Caco-2 (cell line): ENCODE measurements at regions not wholly inside any gene's neighbourhood (a gene's known extent, or its start where the extent isn't known, plus 50 kb on each side); places are given as distances from the start of the nearest gene placed in this dataset.

Experiments
- BruUV-seq: library from RNA; stranded (reverse); fragments of 400-500 nt; replicated peaks from 2 replicates; lab custom pipeline; 2021; lab: Mats Ljungman, UMichigan
- CTCF ChIA-PET: fragments of 300-600 bp; sonication (Branson Sonifier 250); formaldehyde crosslinking; loops from one replicate; lab custom pipeline; 2022; ENCODE audit warnings: antibody characterized with exemption; lab: Charles Lee
- POLR2A ChIA-PET: fragments of 300-600 bp; sonication (Branson Sonifier 250); formaldehyde crosslinking; loops from one replicate; lab custom pipeline; 2022; ENCODE audit warnings: antibody characterized with exemption; lab: Charles Lee
- DNase-seq, 2 experiments: peaks; one replicate each; pipeline versions ENCODE4 v3.0.0 to v3.0.0-alpha.2; 2020 to 2022
- H3K27me3 ChIP-seq: replicated peaks from 2 replicates; pipeline ENCODE4 v1.6.0; 2011; ENCODE audit warnings: low read length; ENCODE audit not compliant: control insufficient read depth, insufficient read depth
- H3K36me3 ChIP-seq: 2 replicates; pipeline ENCODE4 v1.5.1; 2011; ENCODE audit warnings: low read length; ENCODE audit not compliant: control insufficient read depth, insufficient read depth
- H3K4me1 ChIP-seq: fragments of 250-450 bp; sonication (Bioruptor Pico); 2 replicates; pipeline ENCODE4 v1.5.1; 2020; ENCODE audit warnings: mild to moderate bottlenecking
- H3K4me3 ChIP-seq: 2 replicates; pipeline ENCODE4 v1.5.1; 2011; ENCODE audit warnings: low read depth, mild to moderate bottlenecking, control low read depth, low read length
- H3K9me3 ChIP-seq: fragments of 250-450 bp; sonication (Bioruptor Pico); 2 replicates; pipeline ENCODE4 v1.5.1; 2020; ENCODE audit warnings: mild to moderate bottlenecking, moderate library complexity
- H3K27ac Mint-ChIP-seq: one replicate; pipeline ENCODE4 v1.8.0; 2022; ENCODE audit warnings: mixed read lengths; ENCODE audit not compliant: unreplicated experiment
- H3K27me3 Mint-ChIP-seq: one replicate; pipeline ENCODE4 v1.8.0; 2022; ENCODE audit warnings: mixed read lengths; ENCODE audit not compliant: insufficient read depth, unreplicated experiment
- H3K36me3 Mint-ChIP-seq: one replicate; pipeline ENCODE4 v1.8.0; 2022; ENCODE audit warnings: mild to moderate bottlenecking, mixed read lengths; ENCODE audit not compliant: insufficient read depth, unreplicated experiment
- H3K4me1 Mint-ChIP-seq: one replicate; pipeline ENCODE4 v1.8.0; 2022; ENCODE audit warnings: low read depth, mixed read lengths; ENCODE audit not compliant: unreplicated experiment
- H3K4me3 Mint-ChIP-seq: one replicate; pipeline ENCODE4 v1.8.0; 2022; ENCODE audit warnings: mild to moderate bottlenecking, moderate library complexity, mixed read lengths; ENCODE audit not compliant: unreplicated experiment
- H3K9me3 Mint-ChIP-seq: one replicate; pipeline ENCODE4 v1.8.0; 2022; ENCODE audit warnings: mixed read lengths; ENCODE audit not compliant: unreplicated experiment
- CTCF ChIP-seq, 2 experiments: fragments of 200-600 bp in 1 of 2; IDR thresholded peaks; 1 replicate in 1 of 2; 2 replicates in 1 of 2; pipeline versions ENCODE4 v1.5.1 to v1.8.0; 2011 to 2022; ENCODE audit warnings: antibody characterized with exemption in 1 of 2, control low read depth in 1 of 2, inconsistent platforms in 1 of 2, low read depth in 1 of 2, low read length in 1 of 2, mild to moderate bottlenecking in 1 of 2, moderate library complexity in 1 of 2; ENCODE audit not compliant: insufficient read depth in 1 of 2, severe bottlenecking in 1 of 2, unreplicated experiment in 1 of 2
- intact Hi-C: fragments of 100-400 bp; cut with micrococcal nuclease; formaldehyde crosslinking; loops from one replicate; pipeline ENCODE4 v1.10.0; 2022; ENCODE audit not compliant: unreplicated experiment

- ChIA-PET CTCF (no interaction called here), POLR2A (no interaction called here)
- no peak for DNase-seq
- TF ChIP-seq CTCF (IDR thresholded peaks at IDR 0.05; ENCODE audit: insufficient read depth in 1 of 2, low read depth in 1 of 2, low read length in 1 of 2, severe bottlenecking in 1 of 2, unreplicated experiment in 1 of 2), result no peak
- intact Hi-C loops, result no loop called here
- Histone ChIP-seq H3K27me3 (no peaks in the 10 kb centered on the region), H3K4me3 (no peak overlapping the region), H3K36me3 (no peaks in the 10 kb centered on the region), H3K4me1 (no peaks in the 10 kb centered on the region), H3K9me3 (no peaks in the 10 kb centered on the region)
- no peak overlapping the region for H3K27ac Mint-ChIP-seq
- no peaks in the 10 kb centered on the region for H3K36me3 Mint-ChIP-seq
- no peaks in the 10 kb centered on the region for H3K9me3 Mint-ChIP-seq
- BruUV-seq, result no TSS peak
- no peaks in the 10 kb centered on the region for H3K4me1 Mint-ChIP-seq
- no peaks in the 10 kb centered on the region for H3K27me3 Mint-ChIP-seq
- H3K4me3 Mint-ChIP-seq, result no peak overlapping the region
These were observed 565.2 kb upstream of the LINC00305 start for GRCh38 chr18:64714086-64714485.

- H3K4me3 Mint-ChIP-seq, result no peak overlapping the region
- H3K36me3 Mint-ChIP-seq, result no peaks in the 10 kb centered on the region
- H3K27me3 Mint-ChIP-seq, result no peaks in the 10 kb centered on the region
- TF ChIP-seq CTCF (IDR thresholded peaks at IDR 0.05; ENCODE audit: insufficient read depth in 1 of 2, low read depth in 1 of 2, low read length in 1 of 2, severe bottlenecking in 1 of 2, unreplicated experiment in 1 of 2), result no peak
- no peak for DNase-seq
- ChIA-PET POLR2A (no interaction called here), CTCF (no interaction called here)
- Histone ChIP-seq H3K4me1 (no peaks in the 10 kb centered on the region), H3K4me3 (no peak overlapping the region), H3K36me3 (no peaks in the 10 kb centered on the region), H3K9me3 (no peaks in the 10 kb centered on the region), H3K27me3 (no peaks in the 10 kb centered on the region)
- H3K9me3 Mint-ChIP-seq, result no peaks in the 10 kb centered on the region
- H3K4me1 Mint-ChIP-seq, result no peaks in the 10 kb centered on the region
- intact Hi-C loops, result no loop called here
- BruUV-seq, result no TSS peak
- H3K27ac Mint-ChIP-seq, result no peak overlapping the region
These were observed 564.4 kb upstream of the LINC00305 start for GRCh38 chr18:64713284-64713683.

GRCh38 chr18:64712035-64712434 is 563.1 kb upstream of the LINC00305 start:
- no peaks in the 10 kb centered on the region for H3K27me3 Mint-ChIP-seq
- no peaks in the 10 kb centered on the region for H3K4me1 Mint-ChIP-seq
- no peak overlapping the region for H3K4me3 Mint-ChIP-seq
- intact Hi-C loops, result no loop called here
- no peak for TF ChIP-seq CTCF (IDR thresholded peaks at IDR 0.05; ENCODE audit: insufficient read depth in 1 of 2, low read depth in 1 of 2, low read length in 1 of 2, severe bottlenecking in 1 of 2, unreplicated experiment in 1 of 2)
- no peaks in the 10 kb centered on the region for H3K27me3 ChIP-seq
- ChIA-PET CTCF (no interaction called here), POLR2A (no interaction called here)
- no peaks in the 10 kb centered on the region for H3K9me3 ChIP-seq
- H3K4me1 ChIP-seq, result no peaks in the 10 kb centered on the region
- no peak overlapping the region for H3K27ac Mint-ChIP-seq
- BruUV-seq, result no TSS peak
- no peak overlapping the region for H3K4me3 ChIP-seq
- no peaks in the 10 kb centered on the region for H3K9me3 Mint-ChIP-seq
- H3K36me3 ChIP-seq, result no peaks in the 10 kb centered on the region
- DNase-seq, result no peak
- H3K36me3 Mint-ChIP-seq, result no peaks in the 10 kb centered on the region
